ENCODE measurements at regions not wholly inside any gene's neighbourhood (a gene's known extent, or its start where the extent isn't known, plus 50 kb on each side); places are given as distances from the start of the nearest gene placed in this dataset.

DNA sequence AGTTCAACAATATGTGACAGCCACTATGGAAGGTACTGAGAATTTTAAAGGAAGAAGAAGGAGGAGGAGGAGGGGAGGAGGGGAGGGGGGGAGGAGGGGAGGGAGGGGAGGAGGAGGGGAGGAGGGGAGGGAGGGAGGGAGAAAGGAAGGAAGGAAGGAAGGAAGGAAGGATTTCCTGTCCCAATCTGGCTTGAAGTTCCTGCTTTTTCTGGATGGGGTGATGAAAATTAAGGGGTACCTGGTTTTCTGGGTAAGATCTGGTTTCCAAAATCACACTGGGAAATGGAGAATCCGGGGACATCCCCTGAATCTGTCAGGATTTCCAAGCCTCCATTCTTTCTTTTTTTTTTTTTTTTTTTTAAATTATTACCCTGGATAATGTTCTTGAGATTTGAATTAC lies 271.8 kb downstream of the MTX2 start:
- no peak for DNase-seq (ENCODE audit: low spot score)

DNA sequence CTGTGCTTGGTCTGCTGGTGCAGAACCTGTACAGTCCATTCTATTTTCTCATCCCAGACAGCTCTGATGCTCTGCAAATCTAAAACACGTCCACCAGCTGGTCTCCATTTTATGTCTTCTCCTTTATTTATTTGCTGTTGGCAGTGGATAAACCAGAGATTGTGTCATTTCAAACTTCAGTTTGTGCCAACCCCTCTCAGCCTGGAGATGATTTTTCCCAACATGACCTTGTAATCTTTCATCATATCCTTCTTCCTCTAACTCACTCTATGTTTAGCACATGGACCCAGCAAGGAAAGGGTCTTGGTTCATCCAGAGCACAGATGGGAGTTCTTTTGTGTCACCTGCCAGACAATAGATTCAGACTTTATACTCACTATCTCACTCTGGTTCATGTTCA lies 273.2 kb downstream of the MTX2 start:
- no peak for DNase-seq (ENCODE audit: low spot score)

DNA sequence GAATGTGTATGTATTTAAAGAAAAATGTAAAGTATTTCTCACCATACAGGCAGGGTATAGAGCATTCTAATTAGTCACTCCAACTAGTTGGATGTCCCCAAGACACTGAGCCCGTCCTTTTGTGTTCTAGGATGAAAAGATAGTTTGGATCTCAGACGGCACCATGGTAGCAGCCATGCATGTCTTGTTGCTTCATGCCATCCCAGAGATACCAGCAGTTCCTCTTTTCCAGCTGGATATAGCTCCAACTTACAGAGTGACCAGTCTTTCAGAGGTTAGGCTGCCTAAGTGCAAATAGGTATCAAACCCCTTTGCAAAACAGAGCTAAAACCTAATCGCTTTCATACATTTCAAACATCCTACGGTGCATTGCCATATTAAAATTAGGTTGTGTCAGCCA lies 275.3 kb downstream of the MTX2 start:
- no peak for DNase-seq (ENCODE audit: low spot score)

DNA sequence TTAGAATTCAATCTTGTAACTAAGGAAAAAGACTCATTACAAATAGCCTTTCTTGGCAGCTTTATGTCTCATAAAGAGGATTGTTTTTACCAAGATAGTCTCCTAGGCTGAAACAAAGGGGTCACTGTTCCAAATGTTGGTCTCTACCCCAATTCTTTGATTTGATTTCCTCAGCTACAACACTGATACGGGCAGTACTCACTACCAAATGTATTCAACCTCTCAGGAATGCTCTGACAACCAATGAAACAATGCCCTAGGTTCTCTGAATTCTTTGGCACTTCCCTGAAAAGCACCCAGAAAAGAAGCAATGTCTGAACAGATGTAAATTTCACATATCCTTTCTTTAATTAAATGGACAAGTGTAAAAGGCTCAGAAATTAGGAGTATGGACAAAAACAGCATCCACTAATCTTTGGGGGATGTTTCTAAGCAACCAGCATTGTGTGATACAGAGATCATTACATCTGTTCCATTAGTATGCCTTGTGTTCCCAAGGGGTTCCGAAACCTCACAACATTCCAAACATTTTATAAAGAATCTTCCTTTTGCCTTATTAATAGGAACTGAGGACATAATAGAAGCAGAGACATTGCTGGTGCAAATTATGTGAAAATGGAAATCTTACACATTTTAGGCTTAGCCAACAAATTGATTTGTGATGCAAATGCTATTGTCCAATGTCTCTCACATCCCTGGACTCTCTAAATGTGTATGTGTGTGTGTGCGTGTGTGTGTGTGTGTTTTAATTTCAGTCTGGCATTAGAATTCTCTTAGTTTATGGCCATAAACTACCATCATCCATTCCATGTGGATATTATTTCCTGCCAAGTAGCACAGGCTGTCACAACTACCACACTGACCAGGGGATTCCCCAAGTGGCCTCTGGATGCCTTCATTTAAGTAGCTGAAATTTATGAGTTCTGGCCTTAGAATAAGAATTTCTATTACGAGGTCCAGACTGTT lies 276.0 kb downstream of the MTX2 start:
- no peak for DNase-seq (ENCODE audit: low spot score)

DNA sequence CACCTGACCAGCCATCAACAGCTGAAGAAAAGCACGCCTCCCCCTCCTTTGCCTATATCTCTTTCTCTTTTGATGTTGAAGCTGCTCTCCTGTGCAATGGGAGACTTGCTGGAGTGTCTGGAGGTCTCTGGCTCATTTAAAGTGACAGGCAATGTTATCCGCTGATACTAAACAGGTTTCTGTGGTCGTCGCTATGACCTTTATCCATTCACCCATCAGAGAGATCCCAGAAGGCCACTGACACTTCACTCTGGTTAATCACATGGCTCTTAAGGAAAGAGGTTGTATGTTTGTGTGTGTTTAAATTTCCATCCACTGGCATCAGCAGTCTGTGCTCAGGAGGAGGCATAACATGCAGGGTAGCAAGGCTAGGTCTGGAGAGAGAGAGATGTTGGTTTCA lies 277.3 kb downstream of the MTX2 start:
- no peak for DNase-seq (ENCODE audit: low spot score)

DNA sequence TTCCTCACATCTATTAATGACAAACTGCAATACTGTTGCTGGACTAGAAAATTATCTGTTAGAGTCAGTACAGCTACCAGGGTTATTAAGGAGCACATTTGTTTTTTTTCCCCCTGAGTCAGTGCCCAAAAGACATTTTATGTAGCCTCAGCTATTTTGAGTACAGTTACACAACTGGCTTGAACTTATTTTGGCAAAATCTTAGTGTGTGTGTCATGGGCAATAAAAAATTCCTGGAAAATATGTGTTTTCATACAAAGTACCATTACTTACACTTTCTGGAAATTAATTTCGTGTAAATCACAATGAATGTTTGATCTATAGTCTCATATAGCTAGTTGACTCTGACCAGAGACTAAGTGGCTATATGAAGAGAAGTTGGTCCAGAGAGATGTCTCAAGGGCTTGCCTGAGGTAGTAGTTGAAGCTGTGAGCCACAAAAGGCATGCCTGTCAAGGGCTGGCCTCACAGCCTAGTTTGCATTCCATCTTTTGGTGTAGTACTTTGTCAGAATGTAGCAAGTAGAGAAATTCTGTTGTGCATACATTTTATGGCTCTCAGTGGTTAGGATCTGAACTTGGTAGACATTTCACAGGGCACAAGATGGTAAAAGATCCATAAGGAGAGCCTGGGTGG lies 283.4 kb downstream of the MTX2 start:
- DNase-seq (ENCODE audit: low spot score) = peak; percentile 37

DNA sequence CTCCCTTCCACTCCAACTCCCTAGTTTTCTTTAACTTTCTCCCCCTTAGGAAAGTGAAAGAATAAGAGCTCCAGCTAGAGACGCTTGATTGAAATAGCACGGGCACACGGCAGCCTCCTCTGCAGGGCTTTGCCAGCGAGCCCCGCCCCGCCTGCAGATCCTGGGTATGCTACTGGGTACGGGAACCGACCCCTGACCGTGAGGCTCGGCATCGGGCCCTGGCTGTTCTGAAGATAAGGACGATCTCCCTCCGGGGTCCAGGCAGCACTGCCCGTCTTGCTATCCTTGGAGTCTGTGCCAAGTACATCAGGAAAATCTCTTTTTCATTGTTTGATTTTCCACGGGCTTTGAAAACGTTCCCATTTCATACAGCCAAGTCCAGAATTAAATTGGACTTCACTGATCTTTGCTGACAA lies 284.5 kb downstream of the MTX2 start:
- peak; percentile 77 for DNase-seq (ENCODE audit: low spot score)

DNA sequence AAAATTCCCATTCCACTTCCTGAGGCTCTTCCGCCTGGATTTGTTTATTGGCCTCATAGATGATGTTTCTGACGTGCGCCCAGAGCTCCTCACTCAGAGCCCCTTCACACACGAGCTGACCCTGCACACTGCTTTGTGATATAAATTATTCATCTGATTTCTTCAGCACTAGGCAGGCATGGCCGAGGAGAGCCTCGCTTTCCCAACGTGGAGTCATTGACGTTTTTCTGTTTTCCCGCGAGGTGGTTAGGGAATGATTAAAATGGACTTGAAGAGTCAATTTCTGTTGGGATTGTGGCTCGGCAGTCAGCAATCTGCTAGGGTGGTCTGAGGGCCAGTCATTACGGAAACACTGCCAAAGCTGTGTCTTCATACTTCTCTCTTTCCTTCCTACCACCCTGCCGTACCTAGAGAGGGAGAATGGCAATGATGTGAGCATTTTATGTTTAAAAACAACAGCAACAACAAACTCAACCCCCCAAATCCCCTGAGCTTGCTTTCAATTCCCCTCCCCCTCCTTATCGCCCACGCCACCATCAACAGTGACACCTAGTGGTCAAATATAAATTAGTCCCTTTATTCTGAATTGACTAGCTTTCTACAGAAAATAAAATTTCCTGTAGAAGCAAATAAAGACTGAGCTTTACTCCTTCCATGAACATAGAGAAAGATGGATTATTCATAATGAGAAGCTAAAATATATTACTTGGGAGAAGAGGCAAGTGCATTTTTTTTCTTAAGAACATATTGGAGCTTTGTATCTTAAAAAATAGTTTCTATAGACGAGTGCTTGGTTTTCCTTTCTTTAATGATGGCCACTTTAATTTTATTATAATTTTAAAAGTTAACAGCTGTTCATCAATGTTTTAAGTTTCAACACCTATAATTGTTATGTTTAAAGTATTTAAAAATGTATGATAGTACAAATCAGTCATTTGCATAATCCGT lies 285.1 kb downstream of the MTX2 start:
- peak; percentile 65 for DNase-seq (ENCODE audit: low spot score)

DNA sequence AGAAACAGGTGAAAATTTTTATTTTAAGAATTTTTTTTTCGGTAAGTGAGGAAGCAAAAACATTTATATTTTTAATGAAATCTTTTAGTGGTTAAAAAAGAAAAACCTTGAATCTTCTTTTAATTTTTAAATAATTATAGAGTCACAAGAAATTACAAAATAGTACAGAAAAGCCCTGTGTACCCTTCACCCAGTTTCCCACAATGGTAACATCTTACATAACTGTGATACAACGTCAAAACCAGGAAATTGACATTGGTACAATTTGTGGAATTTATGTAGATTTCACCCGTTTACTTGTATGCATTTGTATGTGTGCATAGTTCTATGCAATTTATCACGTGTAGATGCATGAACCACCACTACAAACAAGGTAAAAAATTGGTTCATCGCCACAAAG lies 285.9 kb downstream of the MTX2 start:
- DNase-seq (ENCODE audit: low spot score) = no peak

DNA sequence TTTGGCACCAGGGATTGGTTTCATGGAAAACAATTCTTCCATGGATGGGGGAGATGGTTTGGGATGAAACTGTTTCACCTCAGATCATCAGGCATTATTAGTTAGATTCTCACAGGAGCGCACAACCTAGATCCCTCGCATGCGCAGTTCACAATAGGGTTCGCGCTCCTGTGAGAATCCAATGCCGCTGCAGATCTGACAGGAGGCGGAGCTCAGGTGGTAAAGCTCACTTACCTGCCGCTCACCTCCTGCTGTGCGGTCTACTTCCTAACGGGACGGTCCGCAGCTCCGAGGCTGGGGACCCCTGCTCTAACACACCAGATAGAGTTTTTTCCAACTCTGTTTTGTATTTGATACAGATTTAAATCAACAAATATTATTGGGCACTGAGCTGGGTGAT lies 286.5 kb downstream of the MTX2 start:
- no peak for DNase-seq (ENCODE audit: low spot score)

DNA sequence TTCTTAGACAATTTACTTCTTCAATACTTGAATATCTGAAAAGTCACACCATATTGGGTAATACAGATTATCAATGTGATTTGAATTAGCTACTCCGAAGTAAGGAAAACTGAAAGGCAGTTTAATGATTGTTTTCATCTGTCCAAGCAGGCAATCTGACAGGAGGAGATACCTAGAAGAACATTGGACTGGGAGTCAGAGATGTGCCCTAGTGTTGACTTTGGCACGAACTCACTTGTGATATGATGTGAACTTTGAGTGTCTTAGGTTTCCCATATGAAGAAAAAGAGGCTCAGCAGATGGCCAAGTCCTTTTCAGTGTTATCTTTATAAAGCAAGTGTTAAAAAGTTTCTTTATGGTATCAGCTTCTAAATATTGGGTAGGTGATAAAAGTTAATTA lies 287.1 kb downstream of the MTX2 start:
- DNase-seq (ENCODE audit: low spot score) = no peak

DNA sequence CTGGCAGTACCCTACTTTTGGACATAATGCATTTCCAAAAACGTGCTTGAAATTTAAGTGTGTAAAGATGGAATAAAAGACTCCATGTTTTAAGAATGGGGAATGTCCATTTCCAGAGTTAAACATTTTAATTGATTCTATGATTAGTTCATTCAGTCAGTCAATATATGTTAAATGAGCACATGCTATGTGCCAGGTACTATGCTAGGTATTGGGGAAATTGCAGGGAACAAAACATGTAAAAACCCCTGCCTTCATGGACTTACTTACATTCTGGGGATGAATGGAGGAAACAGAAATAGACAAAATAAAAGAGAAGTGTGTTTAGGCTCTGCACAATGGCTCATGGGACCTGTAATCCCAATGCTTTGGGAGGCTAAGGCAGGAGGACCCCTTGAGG lies 288.6 kb downstream of the MTX2 start:
- DNase-seq (ENCODE audit: low spot score) = no peak

DNA sequence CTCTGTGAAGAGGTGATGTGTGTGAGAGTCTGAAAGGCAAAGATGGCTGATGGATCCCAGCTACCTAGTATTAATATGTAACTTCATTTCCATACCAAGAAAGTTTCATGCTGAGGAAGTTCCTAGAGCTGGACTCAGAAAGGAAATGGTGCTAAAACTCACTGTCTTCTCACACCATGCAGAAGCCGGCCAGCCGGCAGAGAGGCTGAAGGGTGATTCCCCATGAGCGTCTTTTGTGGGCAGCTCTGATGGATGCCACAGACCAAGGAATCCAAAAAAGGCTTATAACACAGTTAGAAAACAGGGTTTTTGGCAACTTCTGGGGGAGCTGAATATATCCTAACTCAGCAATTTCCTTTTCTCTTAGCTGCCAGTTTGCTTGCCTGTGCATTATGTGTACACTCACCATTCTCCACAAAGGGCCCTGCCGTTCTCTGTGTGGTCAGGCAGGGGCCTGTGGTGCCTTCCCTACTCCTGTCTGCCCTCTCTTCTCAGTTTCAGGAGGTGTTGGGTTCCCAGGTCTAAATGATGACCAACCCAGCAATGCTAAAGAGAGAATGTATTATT lies 289.4 kb downstream of the MTX2 start:
- no peak for DNase-seq (ENCODE audit: low spot score)

DNA sequence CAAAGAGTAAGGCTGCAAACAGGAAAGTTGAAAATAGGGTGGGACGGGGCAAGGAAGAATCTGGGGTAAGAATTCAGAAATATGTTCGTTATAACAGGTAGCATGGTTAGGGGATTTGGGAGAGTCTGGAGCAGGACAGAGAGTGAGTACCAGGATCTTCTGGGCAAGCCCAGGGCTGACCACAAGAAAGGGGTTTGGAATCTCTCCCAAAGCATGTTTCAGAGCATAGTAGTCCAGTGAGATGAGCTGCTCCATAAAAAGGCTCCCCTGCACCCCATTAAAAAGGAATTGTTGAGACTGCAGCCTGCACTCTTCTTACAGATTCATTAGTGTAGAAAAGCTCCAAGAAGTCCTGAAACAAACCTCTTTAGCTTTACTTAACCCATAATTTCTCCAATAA lies 291.1 kb downstream of the MTX2 start:
- no peak for DNase-seq (ENCODE audit: low spot score)

DNA sequence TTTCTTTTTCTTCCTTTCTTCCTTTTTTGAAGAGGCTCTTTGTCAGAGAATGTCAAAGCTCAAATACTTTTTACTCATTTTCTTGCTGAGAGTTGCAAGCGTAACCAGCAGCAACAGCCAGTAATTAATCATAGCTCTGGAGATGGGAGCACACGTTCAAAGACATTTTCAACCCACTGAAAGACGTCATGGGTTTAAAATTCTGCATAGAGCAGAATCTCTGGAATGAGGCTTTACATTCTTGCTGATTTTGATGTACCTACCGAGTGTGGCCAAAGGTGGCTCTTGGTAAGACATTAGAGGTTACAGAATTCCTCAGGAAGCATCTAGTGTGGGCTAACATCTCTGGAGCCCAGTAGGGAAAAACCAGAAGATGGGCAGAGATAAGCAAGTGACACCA lies 292.5 kb downstream of the MTX2 start:
- DNase-seq (ENCODE audit: low spot score) = peak; percentile 34

DNA sequence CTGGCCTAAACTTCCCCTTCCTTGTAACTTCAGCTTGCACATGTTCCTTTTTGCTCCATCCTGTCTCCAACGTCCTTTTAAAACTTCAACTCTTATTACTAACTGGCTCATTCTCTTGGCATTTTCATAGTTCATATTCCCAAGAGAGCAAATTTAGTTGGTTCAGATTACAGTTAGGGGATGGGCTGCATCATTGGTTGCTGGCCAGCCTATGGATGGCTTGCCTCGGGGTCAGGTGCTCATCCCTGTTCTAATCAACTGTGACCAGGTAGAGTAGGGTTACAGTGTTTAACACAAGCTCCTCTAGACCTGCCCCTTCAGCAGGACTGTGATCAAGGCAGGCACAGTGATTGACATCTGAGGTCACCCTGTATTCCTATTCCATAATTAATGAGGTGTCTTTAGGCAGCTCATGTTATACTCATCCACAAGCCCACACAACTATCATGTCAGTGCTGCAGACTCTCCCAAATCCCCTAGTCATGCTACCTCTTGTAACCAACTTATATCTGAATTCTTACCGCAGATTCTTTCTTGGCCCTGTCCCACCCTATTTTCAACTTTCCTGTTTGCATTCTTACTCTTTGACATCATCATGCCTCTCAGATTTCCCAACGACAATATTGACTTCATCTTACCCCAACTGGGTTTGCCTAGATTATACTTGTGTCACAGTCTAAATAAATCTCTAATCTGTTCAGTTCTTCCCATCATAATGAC lies 293.3 kb downstream of the MTX2 start:
- peak; percentile 30 for DNase-seq (ENCODE audit: low spot score)

DNA sequence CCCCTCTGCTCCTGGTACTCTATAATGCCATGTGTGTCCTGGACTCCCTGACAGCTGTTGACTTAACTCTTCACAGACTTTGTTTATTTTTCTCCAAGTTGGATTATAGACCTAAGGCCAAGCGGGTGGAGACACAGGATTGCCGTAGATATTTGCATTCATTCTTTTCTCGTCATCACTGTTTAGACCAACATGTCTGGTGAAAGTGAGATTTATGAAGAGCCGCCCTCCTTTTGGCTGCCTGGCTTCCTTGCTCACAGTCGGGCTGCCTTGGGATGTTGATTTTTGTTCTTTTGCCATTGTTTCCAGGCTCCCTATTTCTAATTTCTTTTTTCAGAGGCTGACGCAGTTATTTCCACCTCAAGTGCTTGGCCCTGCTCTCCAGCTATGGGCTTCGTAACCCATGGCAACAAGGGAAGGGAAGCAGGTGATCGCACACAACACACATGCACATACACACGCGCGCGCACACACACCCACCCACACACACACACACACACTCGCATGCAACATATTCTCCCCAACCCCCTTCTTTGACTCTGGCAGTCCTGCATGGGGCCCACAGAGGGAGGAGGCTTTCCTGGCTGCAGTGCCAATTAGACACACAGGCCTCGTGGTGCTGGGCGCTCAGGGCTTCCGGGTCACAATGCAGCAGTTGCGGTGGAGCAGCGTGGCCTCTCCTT lies 296.5 kb downstream of the MTX2 start:
- peak; percentile 23 for DNase-seq (ENCODE audit: low spot score)

DNA sequence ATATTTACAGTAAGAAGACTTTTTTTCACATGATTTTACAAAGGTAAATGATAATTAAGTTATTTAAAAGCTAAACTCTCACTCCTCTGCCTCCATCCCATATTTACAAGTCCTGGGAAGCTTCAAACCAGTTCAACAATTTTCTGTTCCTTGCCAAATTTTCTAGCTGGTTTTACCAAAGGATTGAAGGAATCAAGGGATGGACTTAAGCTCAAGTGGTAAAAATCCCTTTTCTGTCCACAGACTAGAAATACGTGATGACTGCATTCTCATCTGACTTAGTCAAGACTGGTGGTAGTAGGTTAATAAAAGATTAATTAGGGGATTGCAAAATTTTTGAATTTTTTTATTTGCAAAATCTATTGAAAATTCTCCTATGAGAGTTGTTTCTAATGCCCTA lies 297.3 kb downstream of the MTX2 start:
- DNase-seq (ENCODE audit: low spot score) = no peak

DNA sequence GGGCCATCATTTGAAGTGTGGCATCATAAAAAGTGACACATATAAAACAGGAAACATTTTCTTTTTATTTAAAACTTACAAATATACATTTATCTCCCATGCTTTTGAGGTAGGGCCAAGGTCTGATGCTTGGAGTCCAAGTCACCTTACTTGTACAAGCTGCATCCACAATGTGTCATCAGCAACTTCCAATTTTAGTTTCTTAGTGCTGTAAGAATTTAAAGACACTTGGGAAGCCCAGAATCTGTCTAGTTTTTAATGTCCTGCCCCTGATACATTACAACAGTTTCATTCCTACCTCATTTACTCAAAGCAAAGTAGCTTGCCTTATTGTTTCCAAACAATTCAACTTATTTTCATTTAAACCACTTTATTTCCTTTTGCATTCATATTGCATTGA lies 297.7 kb downstream of the MTX2 start:
- DNase-seq (ENCODE audit: low spot score) = no peak

DNA sequence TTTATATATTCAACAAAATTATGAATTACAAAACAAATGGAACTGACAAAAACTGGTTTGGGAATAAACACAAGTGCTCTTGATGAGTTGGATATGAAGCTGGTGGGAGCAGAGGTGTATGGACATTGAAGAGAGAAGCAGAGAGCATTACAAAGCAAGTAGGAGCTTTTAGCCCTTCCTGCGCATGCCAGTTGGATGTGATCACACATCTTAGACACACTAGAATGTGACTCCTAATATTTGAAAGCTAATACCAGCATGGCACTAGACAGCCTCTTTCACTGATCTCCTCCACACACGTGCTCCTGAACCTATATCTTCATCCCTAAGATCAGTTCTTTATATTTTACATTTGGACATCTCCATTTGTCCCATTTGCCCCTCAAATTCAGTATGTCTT lies 298.1 kb downstream of the MTX2 start:
- DNase-seq (ENCODE audit: low spot score) = peak; percentile 18

DNA sequence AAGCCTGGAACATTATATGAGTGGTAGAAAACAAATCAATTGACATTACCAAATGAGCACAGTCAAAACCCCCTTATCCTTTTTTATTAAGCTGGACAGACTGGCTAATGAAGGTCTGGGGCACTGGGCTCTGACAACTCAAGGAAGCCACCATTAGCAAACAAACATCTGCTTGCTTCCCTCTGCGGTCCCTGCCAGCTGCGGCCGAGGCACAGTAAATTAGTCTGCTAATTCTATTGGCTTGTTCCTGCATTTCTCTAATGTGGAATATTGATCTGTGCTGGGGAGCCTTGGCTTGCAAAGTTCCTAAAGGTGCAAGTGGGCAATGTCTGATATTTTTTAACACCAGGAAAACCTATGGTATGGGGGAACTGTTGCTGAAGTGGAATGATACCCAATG lies 300.3 kb downstream of the MTX2 start:
- DNase-seq (ENCODE audit: low spot score) = no peak
